ENCODE measurements at regions not wholly inside any gene's neighbourhood (a gene's known extent, or its start where the extent isn't known, plus 50 kb on each side); places are given as distances from the start of the nearest gene placed in this dataset.

- no peak for DNase-seq
- no peak overlapping the region for H3K4me3 ChIP-seq (ENCODE audit: low read depth, low read length)
- H3K9me3 ChIP-seq: no peaks in the 10 kb centered on the region
- H3K36me3 ChIP-seq: no peaks in the 10 kb centered on the region
- no peaks in the 10 kb centered on the region for H3K4me1 ChIP-seq
- TF ChIP-seq CTCF (IDR thresholded peaks at IDR 0.05; ENCODE audit: low read depth, low read length): no peak
- peaks cover 9% of the 10 kb centered on the region for H3K27me3 ChIP-seq
These were observed 105.2 kb upstream of the FOXP4 start for GRCh38 chr6:41440958-41441357.

DNA sequence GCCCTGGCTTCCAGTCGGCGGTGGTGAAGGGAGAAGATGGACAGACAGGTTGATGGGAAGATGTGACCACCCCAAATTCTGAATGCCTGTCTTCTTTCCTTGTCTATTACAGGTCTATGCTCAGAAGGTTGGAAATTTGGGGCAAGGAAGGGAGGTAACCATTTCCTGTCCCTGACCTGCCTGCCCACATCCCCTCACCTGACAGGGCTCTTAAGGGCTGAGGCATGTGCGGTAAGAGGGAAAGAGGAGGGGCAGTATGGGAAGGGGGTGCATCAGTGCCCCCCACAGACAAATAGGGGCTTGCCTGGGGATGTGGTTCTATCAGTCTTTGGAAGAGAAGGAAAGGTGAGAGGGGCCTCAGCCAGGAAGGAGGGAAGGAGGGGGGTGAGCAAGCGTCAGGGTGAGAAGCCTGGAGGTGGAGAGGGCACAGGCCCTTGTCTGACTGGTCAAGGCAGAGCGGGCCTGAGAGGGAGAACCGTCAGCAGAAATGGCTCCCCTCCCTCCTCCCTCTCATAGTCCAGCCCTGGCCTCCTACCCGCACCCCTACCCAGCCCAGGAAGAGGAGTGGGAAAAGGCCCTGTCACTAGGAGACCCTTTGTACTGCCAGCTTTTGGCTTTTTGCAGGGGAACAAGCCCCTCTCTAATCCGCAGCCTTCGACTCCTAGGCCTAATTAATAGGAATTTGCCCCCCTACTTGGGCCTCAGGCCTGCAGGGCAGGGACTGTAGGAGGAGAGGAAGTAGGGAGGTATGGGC lies 104.4 kb upstream of the FOXP4 start:
- Histone ChIP-seq H3K4me3 (ENCODE audit: low read depth, low read length) (no peak overlapping the region), H3K36me3 (no peaks in the 10 kb centered on the region), H3K27me3 (peaks cover 9% of the 10 kb centered on the region), H3K4me1 (no peaks in the 10 kb centered on the region), H3K9me3 (no peaks in the 10 kb centered on the region)
- no peak for DNase-seq
- TF ChIP-seq CTCF (IDR thresholded peaks at IDR 0.05; ENCODE audit: low read depth, low read length): no peak

GRCh38 chr6:41442352-41442672 lies 103.9 kb upstream of the FOXP4 start:
- Histone ChIP-seq H3K27me3 (peaks cover 9% of the 10 kb centered on the region), H3K4me3 (ENCODE audit: low read depth, low read length) (no peak overlapping the region), H3K36me3 (no peaks in the 10 kb centered on the region), H3K4me1 (no peaks in the 10 kb centered on the region), H3K9me3 (no peaks in the 10 kb centered on the region)
- no peak for TF ChIP-seq CTCF (IDR thresholded peaks at IDR 0.05; ENCODE audit: low read depth, low read length)
- DNase-seq: no peak

GRCh38 chr6:41442800-41443501 lies 103.2 kb upstream of the FOXP4 start:
- Histone ChIP-seq H3K36me3 (no peaks in the 10 kb centered on the region), H3K27me3 (peaks cover 8% of the 10 kb centered on the region), H3K4me1 (no peaks in the 10 kb centered on the region), H3K9me3 (no peaks in the 10 kb centered on the region), H3K4me3 (ENCODE audit: low read depth, low read length) (no peak overlapping the region)
- TF ChIP-seq CTCF (IDR thresholded peaks at IDR 0.05; ENCODE audit: low read depth, low read length): peak; percentile 44
- DNase-seq: peak; percentile 24

GRCh38 chr6:41443616-41444525 lies 102.3 kb upstream of the FOXP4 start:
- DNase-seq: no peak
- Histone ChIP-seq H3K4me3 (ENCODE audit: low read depth, low read length) (no peak overlapping the region), H3K27me3 (no peaks in the 10 kb centered on the region), H3K9me3 (no peaks in the 10 kb centered on the region), H3K36me3 (no peaks in the 10 kb centered on the region), H3K4me1 (no peaks in the 10 kb centered on the region)
- no peak for TF ChIP-seq CTCF (IDR thresholded peaks at IDR 0.05; ENCODE audit: low read depth, low read length)

Measured in BE2C (cell line).